GM12865 (cell line): ENCODE measurements at regions not wholly inside any gene's neighbourhood (a gene's known extent, or its start where the extent isn't known, plus 50 kb on each side); places are given as distances from the start of the nearest gene placed in this dataset.

ENCODE experiments used
- DNase-seq: peaks from one replicate; pipeline ENCODE4 v3.0.0; 2010; ENCODE audit warnings: low read depth
- H3K4me3 ChIP-seq: 2 replicates; pipeline ENCODE4 v1.5.1; 2011; ENCODE audit warnings: mild to moderate bottlenecking, low read depth, low read length, control low read depth
- TF ChIP-seq, protein P1 (sequence below): IDR thresholded peaks from 2 replicates; pipeline ENCODE4 v1.5.1; 2011; ENCODE audit warnings: low read length, control low read depth, low read depth, inconsistent platforms; ENCODE audit not compliant: insufficient read depth; ENCODE audit errors: missing control alignments

- H3K4me3 ChIP-seq, result no peak overlapping the region
- TF ChIP-seq, protein P1, sequence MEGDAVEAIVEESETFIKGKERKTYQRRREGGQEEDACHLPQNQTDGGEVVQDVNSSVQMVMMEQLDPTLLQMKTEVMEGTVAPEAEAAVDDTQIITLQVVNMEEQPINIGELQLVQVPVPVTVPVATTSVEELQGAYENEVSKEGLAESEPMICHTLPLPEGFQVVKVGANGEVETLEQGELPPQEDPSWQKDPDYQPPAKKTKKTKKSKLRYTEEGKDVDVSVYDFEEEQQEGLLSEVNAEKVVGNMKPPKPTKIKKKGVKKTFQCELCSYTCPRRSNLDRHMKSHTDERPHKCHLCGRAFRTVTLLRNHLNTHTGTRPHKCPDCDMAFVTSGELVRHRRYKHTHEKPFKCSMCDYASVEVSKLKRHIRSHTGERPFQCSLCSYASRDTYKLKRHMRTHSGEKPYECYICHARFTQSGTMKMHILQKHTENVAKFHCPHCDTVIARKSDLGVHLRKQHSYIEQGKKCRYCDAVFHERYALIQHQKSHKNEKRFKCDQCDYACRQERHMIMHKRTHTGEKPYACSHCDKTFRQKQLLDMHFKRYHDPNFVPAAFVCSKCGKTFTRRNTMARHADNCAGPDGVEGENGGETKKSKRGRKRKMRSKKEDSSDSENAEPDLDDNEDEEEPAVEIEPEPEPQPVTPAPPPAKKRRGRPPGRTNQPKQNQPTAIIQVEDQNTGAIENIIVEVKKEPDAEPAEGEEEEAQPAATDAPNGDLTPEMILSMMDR, result peak; percentile 68
- DNase-seq, result peak; percentile 42
These were observed 166.9 kb upstream of the RNF32 start for GRCh38 chr7:156473476-156474240.

- TF ChIP-seq, protein P1, result no peak
- H3K4me3 ChIP-seq, result no peak overlapping the region
- DNase-seq, result no peak
These were observed 168.3 kb upstream of the RNF32 start for GRCh38 chr7:156472267-156472666.

DNA sequence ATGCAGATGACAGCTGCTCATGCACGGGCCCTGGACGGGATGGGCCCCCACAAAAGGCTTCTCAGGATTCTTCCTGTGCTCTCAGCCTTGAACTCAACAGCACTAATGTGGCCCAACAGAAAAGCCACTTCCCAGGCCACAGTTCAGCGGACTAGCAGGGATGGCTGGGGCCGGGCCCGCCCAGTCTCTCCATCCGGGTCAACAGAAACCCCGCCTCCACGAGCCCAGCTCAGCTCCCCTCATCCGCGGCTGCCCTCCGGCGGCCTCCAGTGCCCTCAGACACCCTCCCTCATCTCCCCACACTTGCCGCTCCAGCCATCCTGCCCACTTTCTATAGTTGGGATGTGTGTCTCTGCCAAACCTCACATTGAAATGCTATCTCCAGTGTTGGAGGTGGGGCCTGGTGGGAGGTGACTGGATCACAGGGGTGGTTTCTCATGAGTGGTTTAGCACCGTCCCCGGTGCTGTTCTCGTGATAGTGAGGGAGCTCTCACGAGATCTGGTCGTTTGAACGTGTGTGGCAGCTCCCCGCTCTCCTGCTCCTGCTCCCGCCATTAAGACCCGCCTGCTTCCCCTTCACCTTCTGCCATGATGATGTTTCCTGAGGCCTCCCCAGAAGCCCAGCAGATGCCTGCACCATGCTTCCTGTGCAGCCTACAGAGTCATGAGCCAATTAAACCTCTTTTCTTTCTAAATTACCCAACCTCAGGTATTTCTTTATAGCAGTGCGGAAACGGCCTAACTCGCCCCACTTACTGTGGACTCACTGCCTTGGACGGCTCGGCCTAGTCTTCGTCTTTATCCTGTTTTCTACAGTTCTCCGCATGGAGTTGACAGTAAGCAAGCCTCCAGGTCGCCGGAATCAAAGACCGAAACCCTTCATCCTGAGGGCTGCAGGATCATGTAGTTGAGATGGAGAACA, 169.9 kb upstream of the RNF32 start:
- TF ChIP-seq, protein P1, result no peak
- no peak overlapping the region for H3K4me3 ChIP-seq
- DNase-seq, result no peak

GRCh38 chr7:156466955-156467625, 173.5 kb upstream of the RNF32 start:
- no peak for DNase-seq
- TF ChIP-seq, protein P1, result no peak
- H3K4me3 ChIP-seq, result no peak overlapping the region

- H3K4me3 ChIP-seq, result no peak overlapping the region
These were observed 174.3 kb upstream of the RNF32 start for GRCh38 chr7:156466272-156466671.

DNA sequence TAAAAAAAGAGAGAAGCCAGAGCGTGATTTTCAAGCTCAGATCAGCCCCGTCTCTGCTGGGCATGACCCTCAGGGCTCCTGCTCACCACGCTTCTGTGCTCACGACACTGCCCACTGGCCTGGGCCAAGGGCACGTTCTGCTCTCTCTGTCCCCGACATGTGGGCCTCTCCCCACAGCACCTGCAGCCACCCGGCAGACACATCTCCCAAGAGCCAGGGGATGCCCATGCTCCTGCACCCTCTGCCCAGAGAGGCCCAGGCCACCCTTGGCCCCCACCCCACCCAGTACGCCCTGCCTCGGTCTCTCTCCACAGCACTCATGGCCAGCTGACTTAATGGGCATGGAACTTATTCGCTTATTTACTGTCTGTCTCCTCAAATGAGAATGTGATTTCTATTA, 175.4 kb upstream of the RNF32 start:
- no peak overlapping the region for H3K4me3 ChIP-seq
- TF ChIP-seq, protein P1, result no peak
- no peak for DNase-seq

More at GRCh38 chr7:156466272-156466671, 174.3 kb upstream of the RNF32 start:
- TF ChIP-seq, protein P1, result no peak
- DNase-seq, result no peak
